OCI-LY7 (cell line): ENCODE measurements at regions not wholly inside any gene's neighbourhood (a gene's known extent, or its start where the extent isn't known, plus 50 kb on each side); places are given as distances from the start of the nearest gene placed in this dataset.

Experiments
- BruUV-seq: library from RNA; stranded (reverse); fragments of 400-500 nt; replicated peaks from 2 replicates; lab custom pipeline; 2021; lab: Mats Ljungman, UMichigan
- CTCF ChIA-PET: fragments of 300-600 bp; sonication (Branson Sonifier 250); formaldehyde crosslinking; loops from one replicate; lab custom pipeline; 2022; ENCODE audit warnings: antibody characterized with exemption; ENCODE audit not compliant: unreplicated experiment; lab: Charles Lee
- POLR2A ChIA-PET: fragments of 300-600 bp; sonication (Branson Sonifier 250); formaldehyde crosslinking; loops from one replicate; lab custom pipeline; 2022; ENCODE audit warnings: antibody characterized with exemption; lab: Charles Lee
- DNase-seq: peaks from one replicate; pipeline ENCODE4 v3.0.0-alpha.2; 2015; ENCODE audit warnings: low spot score
- H2AFZ ChIP-seq: fragments of 200-600 bp; sonication (generic), shearing (Covaris generic); 2 replicates; pipeline ENCODE4 v1.6.1; 2014; ENCODE audit warnings: mild to moderate bottlenecking, antibody characterized with exemption, low read length, moderate library complexity
- H3K27ac ChIP-seq: fragments of 200-600 bp; sonication (generic); 2 replicates; pipeline ENCODE4 v1.5.1; 2014; ENCODE audit warnings: mixed run types, low read depth, mild to moderate bottlenecking, moderate library complexity, low read length, inconsistent platforms; ENCODE audit not compliant: poor library complexity, severe bottlenecking
- H3K36me3 ChIP-seq: fragments of 200-600 bp; sonication (generic); 2 replicates; pipeline ENCODE4 v1.6.1; 2014; ENCODE audit warnings: mild to moderate bottlenecking, antibody characterized with exemption, low read length, moderate library complexity, mixed read lengths; ENCODE audit not compliant: insufficient read depth
- H3K4me1 ChIP-seq: fragments of 200-600 bp; sonication (generic); 2 replicates; pipeline ENCODE4 v1.5.1; 2014; ENCODE audit warnings: mild to moderate bottlenecking, low read length; ENCODE audit not compliant: insufficient read depth, poor library complexity, severe bottlenecking
- H3K4me2 ChIP-seq: fragments of 200-600 bp; sonication (generic); 2 replicates; pipeline ENCODE4 v1.6.1; 2014; ENCODE audit warnings: mild to moderate bottlenecking, low read length
- H3K4me3 ChIP-seq: fragments of 200-600 bp; sonication (generic); 2 replicates; pipeline ENCODE4 v1.5.1; 2014; ENCODE audit warnings: mild to moderate bottlenecking, low read depth, low read length; ENCODE audit not compliant: poor library complexity, severe bottlenecking
- H3K79me2 ChIP-seq: fragments of 200-600 bp; sonication (generic); 2 replicates; pipeline ENCODE4 v1.6.1; 2016; ENCODE audit warnings: low read depth, mild to moderate bottlenecking, low read length, moderate library complexity, mixed read lengths; ENCODE audit not compliant: insufficient read depth
- H3K9me2 ChIP-seq: fragments of 200-600 bp; sonication (generic); 2 replicates; pipeline ENCODE4 v1.6.1; 2016; ENCODE audit warnings: mild to moderate bottlenecking, low read length, mixed read lengths; ENCODE audit not compliant: insufficient read depth
- H3K9me3 ChIP-seq: fragments of 200-600 bp; sonication (generic); 2 replicates; pipeline ENCODE4 v1.6.1; 2014; ENCODE audit warnings: mild to moderate bottlenecking, mixed run types, low read length, mixed read lengths
- H4K20me1 ChIP-seq: fragments of 200-600 bp; sonication (generic); 2 replicates; pipeline ENCODE4 v1.6.1; 2014; ENCODE audit warnings: mild to moderate bottlenecking, antibody characterized with exemption, low read length, moderate library complexity, mixed read lengths; ENCODE audit not compliant: insufficient read depth
- EZH2phosphoT487 ChIP-seq: fragments of 200-600 bp; sonication (generic); IDR thresholded peaks from 2 replicates; pipeline ENCODE4 v1.6.1; 2018; ENCODE audit warnings: low read depth, borderline replicate concordance, mild to moderate bottlenecking, mixed run types, antibody characterized with exemption, low read length, moderate library complexity, mixed read lengths
- intact Hi-C: fragments of 100-400 bp; cut with micrococcal nuclease; formaldehyde crosslinking; loops from one replicate; pipeline ENCODE4 v1.10.0; 2022; ENCODE audit not compliant: unreplicated experiment
- TF ChIP-seq, protein P1 (sequence below): fragments of 200-600 bp; sonication (generic); conservative IDR thresholded peaks from 2 replicates; pipeline ENCODE4 v1.5.1; 2014; ENCODE audit warnings: mild to moderate bottlenecking, antibody characterized with exemption, low read length, moderate library complexity, mixed read lengths

DNA sequence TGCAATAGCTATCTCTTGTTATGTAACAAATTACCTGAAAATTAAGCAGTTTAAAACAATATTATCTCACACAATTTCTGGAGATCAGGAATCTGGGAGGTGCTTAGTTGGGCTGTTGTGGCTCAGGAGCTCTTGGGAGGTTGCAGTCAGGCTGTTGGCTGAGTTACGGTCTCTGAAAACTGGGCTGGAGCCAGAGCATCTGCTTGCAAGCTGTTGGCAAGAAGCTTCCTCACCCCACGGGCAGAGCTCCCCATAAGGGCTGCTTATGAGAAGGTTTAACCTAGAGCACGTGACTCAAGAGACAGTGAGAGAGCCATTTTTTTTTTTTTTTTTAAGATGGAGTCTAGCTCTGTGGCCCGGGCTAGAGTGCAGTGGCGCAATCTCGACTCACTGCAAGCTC, 346.8 kb downstream of the ATP23 start:
- DNase-seq, result no peak
- Histone ChIP-seq H4K20me1 (no peaks in the 10 kb centered on the region), H3K4me3 (no peak overlapping the region), H3K79me2 (no peaks in the 10 kb centered on the region), H3K9me2 (no peaks in the 10 kb centered on the region), H3K4me1 (no peaks in the 10 kb centered on the region), H3K36me3 (no peaks in the 10 kb centered on the region), H3K4me2 (no peak overlapping the region), H3K27ac (no peak overlapping the region), H3K9me3 (no peaks in the 10 kb centered on the region), H2AFZ (no peak overlapping the region)
- no TSS peak for BruUV-seq
- ChIA-PET CTCF (no interaction called here), POLR2A (no interaction called here)
- intact Hi-C loops, result no loop called here
- TF ChIP-seq EZH2phosphoT487, result no peak
- TF ChIP-seq, protein P1, sequence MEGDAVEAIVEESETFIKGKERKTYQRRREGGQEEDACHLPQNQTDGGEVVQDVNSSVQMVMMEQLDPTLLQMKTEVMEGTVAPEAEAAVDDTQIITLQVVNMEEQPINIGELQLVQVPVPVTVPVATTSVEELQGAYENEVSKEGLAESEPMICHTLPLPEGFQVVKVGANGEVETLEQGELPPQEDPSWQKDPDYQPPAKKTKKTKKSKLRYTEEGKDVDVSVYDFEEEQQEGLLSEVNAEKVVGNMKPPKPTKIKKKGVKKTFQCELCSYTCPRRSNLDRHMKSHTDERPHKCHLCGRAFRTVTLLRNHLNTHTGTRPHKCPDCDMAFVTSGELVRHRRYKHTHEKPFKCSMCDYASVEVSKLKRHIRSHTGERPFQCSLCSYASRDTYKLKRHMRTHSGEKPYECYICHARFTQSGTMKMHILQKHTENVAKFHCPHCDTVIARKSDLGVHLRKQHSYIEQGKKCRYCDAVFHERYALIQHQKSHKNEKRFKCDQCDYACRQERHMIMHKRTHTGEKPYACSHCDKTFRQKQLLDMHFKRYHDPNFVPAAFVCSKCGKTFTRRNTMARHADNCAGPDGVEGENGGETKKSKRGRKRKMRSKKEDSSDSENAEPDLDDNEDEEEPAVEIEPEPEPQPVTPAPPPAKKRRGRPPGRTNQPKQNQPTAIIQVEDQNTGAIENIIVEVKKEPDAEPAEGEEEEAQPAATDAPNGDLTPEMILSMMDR, result no peak

- no peaks in the 10 kb centered on the region for H4K20me1 ChIP-seq
- H3K27ac ChIP-seq, result no peak overlapping the region
- ChIA-PET POLR2A (interaction anchor here (1.0 kb wide), 1 partner anchor 20 kb away, joined by 3 read pairs; no protein-coding TSS in a partner anchor), CTCF (no interaction called here)
- no TSS peak for BruUV-seq
- no peaks in the 10 kb centered on the region for H3K36me3 ChIP-seq
- intact Hi-C loops, result no loop called here
- TF ChIP-seq, protein P1, result no peak
- TF ChIP-seq EZH2phosphoT487, result no peak
- no peaks in the 10 kb centered on the region for H3K9me2 ChIP-seq
- H3K4me3 ChIP-seq, result no peak overlapping the region
- DNase-seq, result no peak
- H3K79me2 ChIP-seq, result no peaks in the 10 kb centered on the region
- no peak overlapping the region for H2AFZ ChIP-seq
- no peaks in the 10 kb centered on the region for H3K4me1 ChIP-seq
- no peak overlapping the region for H3K4me2 ChIP-seq
- no peaks in the 10 kb centered on the region for H3K9me3 ChIP-seq
These were observed 349.7 kb downstream of the ATP23 start for GRCh38 chr12:58291106-58291505.

DNA sequence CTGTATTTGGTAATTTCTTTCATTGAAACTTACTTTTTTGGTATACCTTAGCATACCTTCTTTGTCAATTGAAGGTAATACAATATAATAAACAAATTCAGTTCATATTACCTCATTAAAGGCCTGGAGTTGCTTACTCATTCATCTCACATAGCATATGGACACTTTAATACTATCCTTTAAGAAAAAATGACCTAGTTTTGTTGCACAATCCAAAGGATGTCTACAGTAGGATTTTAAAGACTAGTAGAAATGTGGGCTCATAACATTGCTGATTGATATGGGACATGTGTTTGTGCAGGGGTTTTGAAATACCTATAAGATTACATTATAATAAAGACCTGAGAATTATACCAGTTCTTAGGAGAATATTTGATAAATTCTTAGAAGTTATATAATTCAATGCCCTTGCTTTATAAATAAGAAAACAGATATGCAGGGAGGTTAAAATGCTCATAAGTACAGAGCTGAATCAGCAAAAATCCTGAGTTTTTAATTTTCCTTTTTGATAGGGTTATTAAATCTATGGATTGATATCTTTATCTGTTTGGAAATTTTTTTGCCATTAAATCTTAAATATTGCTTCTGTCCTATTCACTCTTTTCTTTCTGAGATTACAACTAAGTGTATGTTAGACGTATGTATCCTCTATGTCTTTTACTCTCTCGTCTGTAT, 352.1 kb downstream of the ATP23 start:
- no peaks in the 10 kb centered on the region for H3K9me3 ChIP-seq
- intact Hi-C loops, result no loop called here
- H3K27ac ChIP-seq, result no peak overlapping the region
- no peaks in the 10 kb centered on the region for H3K4me1 ChIP-seq
- no peak overlapping the region for H3K4me3 ChIP-seq
- no peak for DNase-seq
- ChIA-PET POLR2A (interaction anchor here (0.6 kb wide), 1 partner anchor 315 kb away, joined by 3 read pairs; no protein-coding TSS in a partner anchor), CTCF (no interaction called here)
- no peaks in the 10 kb centered on the region for H3K9me2 ChIP-seq
- no peaks in the 10 kb centered on the region for H3K79me2 ChIP-seq
- no peak overlapping the region for H2AFZ ChIP-seq
- H4K20me1 ChIP-seq, result no peaks in the 10 kb centered on the region
- TF ChIP-seq, protein P1, result no peak
- no peak for TF ChIP-seq EZH2phosphoT487
- H3K4me2 ChIP-seq, result no peak overlapping the region
- BruUV-seq, result no TSS peak
- H3K36me3 ChIP-seq, result no peaks in the 10 kb centered on the region
